Endometrium (tissue), 2 donors: ENCODE measurements at regions not wholly inside any gene's neighbourhood (a gene's known extent, or its start where the extent isn't known, plus 50 kb on each side); places are given as distances from the start of the nearest gene placed in this dataset.
A peak's percentile ranks its signal among the peaks of the same experiment; 100 is the strongest.

Experiments used
- FAIRE-seq: peaks from 2 replicates; lab custom pipeline; 2012; peaks lifted over from hg19 to GRCh38; lab: Jason Lieb, UNC
- donor health status: control.
- donor health status: control.

- FAIRE-seq = no peak
These were observed 170.9 kb upstream of the PDE3A start for GRCh38 chr12:20197411-20197810.

DNA sequence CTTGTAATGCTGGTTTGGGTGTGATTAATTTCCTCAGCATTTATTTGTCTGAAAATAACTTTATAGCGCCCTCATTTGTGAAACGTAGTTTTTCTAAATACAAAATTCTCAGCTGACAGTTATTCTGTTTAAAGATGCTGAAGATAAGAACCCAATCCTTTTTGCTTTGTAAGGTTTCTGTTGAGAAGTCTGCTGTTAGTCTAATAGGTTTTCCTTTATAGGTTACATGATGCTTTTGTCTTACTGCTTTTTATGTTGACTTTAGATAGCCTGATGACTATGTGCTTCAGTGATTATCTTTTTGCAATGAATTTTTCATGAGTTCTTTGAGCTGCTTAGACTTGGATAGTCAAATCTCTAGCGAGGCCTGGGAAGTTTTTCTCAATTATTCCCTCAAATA is 168.6 kb upstream of the PDE3A start:
- FAIRE-seq = no peak

GRCh38 chr12:20201733-20202132 is 166.6 kb upstream of the PDE3A start:
- no peak for FAIRE-seq

- no peak for FAIRE-seq
These were observed 162.5 kb upstream of the PDE3A start for GRCh38 chr12:20205854-20206253.

DNA sequence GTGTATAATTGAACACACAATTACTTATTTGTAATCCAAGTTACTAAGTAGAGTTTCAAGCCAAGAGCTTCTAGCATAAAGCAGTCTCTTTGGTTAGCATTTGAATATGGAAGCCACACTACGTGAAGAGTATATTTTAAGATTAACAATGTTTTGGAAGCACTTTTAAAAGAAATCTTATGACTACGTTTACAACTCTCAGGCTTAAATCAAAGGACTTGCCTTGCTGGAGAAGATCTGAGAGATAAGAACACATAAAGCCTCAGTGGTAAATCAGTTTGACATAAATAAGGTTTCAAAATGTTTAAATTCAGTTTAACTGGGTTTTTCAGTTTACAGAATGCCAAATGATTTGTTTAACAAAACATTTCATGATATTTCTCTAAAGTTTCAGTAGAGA is 161.9 kb upstream of the PDE3A start:
- FAIRE-seq = no peak

DNA sequence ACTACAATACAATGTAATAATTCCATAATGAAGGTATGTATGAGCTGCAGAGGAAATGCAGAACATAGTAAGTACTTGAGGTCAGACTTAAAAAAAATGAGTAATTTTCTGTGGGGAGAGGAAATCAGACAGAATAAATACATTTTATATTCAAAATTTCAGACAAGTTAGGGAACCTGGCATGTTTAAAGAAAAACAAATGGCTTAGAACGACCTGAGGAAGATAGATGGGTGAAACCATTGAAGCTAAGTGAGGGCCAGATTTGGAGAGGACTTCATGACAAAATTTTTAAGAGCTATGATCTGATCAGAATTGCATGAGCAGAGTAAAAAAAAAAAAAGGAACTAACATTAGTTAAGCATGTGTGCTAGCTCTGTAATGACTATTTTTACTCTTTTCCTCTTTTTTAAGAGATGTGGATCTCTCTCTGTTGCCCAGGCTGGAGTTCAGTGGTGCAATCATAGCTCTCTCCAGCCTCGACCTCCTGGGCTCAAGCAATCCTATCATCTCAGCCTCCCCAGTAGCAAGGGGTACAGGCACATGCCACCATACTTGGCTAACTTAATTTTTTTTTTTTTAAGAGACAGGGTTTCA is 157.6 kb upstream of the PDE3A start:
- no peak for FAIRE-seq

DNA sequence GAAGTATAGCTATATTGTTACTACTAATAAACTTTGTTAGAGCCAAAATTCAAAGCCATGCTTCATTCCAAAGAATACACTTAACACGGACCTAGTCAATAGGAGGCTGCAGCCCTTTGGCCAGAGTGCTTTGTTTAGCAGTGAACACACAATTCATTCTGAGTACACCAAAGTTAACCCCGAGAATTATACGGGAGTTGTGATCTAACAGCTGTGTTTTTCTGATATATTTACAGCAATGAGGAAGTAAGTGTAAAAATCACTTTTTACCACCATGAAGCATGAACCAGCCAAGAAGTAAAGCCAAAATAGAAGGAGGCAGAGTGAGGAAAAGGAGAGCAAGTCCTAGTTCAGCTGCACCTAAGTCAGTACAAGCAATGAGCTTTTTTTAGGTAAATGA is 156.8 kb upstream of the PDE3A start:
- no peak for FAIRE-seq

DNA sequence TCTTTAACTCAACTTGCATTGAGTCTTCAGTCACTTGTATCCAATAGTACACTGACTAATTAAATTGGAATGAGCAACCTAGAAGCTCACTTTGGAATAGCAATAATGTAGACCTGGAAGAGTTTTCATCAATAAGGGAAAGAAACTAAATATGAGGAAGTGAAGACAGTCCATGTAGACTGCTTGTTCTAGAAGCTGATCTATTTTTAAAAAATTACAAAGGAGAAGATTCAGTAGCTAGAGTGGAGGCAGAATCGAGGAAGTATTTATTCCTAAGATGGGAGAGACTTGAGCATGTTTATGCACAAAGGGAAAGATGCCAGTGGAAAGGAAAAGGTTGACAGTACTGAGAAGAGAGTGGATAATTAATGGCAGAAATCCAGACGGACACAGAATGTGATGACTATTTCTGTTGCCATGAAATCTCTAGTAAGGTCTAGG is 156.3 kb upstream of the PDE3A start:
- no peak for FAIRE-seq

- peak; percentile 94 for FAIRE-seq
These were observed 155.4 kb upstream of the PDE3A start for GRCh38 chr12:20212658-20213555.

GRCh38 chr12:20213723-20214625 is 154.4 kb upstream of the PDE3A start:
- FAIRE-seq = peak; percentile 4

DNA sequence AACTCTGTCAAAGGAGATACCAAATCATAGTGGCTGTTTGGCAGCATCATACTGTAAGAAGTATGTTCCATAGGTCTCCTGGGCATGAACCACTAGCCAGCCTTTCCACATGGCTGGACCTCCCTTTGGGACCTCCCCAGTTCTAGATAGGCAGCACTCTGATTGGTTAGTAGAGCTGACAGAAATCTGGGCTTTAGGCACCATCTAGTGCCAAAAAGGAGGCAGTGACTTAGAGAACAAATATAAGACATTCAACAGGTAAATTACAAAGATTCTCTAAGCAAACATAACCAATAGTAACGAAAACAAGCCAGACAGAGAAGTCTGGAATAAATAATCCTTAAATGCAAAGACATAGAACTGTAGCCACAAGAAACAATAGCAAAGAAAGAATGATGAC is 148.0 kb upstream of the PDE3A start:
- FAIRE-seq = no peak

DNA sequence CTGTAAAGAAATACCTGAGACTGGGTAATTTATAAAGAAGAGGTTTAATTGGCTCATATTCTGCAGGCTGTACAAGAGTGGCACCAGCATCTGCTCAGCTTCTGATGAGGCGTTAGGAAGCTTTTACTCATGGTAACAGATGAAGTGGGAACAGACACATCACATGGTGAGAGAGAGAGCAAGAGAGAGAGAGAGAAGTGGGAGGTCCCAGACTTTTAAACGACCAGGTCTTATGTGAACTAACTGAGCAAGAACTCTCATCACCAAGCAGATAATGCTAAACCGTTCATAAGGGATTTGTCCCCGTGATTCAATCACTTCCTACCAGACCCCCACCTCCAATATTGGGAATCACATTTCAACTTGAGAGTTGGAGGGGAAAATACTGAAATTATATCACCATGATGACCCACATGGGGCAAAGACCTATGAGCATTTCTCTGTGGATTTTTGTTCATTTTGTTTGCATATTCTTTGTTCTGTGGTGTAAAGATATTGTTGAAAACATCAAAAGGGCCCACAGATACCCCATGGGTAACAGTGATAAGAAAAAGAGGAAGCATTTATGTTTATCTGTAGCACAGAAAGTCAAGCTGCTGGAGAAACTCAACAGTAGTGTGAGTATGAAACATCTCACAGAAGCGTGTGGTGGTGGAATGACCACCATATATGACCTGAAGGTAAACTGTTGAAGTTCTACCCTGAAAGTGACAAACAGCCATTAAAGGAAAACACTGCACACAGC is 135.2 kb upstream of the PDE3A start:
- no peak for FAIRE-seq

DNA sequence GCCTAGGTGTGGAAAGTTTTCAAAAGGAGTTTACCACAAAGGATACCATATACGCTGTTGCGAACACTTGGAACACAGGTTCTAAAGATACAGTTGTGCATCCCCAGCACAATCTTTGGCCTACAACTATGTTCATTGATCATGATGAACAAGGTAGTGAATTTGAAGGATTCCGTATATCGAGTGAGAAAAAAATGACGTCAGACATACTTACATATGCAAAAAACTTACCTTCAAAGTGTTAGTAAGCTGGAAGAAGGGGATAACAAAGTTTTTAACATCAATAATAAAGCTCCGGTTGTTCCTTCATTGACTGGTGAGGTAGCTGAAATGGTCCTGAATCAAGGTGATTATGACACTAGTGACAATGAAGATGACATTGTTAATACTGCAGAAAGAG is 133.9 kb upstream of the PDE3A start:
- FAIRE-seq = no peak

GRCh38 chr12:20237091-20237490 is 131.2 kb upstream of the PDE3A start:
- FAIRE-seq = no peak

DNA sequence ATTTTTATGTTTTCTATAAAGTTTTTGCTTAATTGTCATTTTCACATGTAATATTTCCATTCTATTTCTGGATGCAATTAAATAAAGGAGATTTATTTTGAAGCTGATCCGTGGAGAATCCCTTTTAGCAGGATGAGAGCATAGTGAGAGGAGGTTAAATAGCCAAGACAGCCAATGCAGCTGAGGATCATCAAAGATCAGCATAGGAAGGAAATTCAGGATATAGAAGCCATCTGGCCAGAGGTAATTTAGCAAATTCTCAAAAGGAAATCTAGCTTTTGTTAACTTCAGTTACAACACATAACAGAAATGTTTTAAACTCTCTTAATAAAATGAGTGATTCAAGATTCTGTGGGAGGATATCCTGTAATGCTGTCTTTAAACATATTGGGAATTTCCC is 122.8 kb upstream of the PDE3A start:
- no peak for FAIRE-seq

DNA sequence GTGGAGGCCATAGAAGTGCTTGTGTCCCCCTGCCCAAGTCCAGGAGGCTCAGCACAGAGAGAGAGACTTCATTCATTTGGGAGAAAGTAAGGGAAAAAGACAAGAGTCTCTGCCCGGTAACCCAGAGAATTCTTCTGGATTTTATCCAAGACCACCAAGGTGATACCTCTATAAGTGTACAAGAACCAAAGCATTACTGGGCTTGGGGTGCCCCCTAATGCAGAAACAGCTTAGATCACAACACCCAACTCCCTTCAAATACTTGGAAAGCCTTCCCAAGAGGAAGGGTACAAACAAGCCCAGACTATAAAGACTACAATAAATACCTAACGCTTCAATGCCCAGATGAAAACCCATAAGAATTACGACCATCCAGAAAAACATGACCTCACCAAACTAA is 119.7 kb upstream of the PDE3A start:
- no peak for FAIRE-seq

DNA sequence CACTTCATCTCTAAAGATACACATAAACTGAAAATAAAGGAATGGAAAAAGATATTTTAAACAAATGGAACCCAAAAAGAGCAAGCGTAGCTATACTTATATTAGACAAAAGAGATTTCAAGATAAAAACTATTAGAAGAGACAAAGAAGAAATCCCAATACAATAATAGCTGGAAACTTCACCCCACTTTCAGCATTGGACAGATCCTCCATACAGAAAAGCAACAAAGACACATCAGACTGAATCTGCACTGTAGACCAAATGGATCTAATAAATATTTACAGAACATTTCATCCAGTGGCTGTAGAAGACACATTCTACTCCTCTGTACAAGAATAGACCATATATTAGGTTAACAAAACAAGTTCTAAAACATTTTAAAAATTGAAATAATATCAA is 117.6 kb upstream of the PDE3A start:
- no peak for FAIRE-seq

DNA sequence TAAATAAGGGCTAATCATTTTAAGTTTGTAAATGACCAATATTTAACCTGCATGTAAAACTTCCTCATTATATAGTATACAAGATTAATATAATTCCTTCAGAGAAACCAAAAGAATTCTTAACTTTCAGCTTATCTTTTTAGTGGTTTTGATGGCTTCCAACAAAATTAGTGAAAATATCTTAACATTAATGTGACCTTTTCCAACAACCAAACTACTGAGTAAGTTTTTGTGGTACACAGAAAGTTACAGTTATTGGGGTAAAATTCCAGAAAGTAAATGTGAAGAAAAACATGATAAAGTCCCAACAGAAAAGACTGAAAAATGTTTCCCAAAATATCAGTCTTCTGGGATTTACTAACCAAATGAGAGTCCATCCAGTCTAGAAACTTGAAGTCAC is 111.0 kb upstream of the PDE3A start:
- FAIRE-seq = no peak

- no peak for FAIRE-seq
These were observed 108.6 kb upstream of the PDE3A start for GRCh38 chr12:20259786-20260185.

DNA sequence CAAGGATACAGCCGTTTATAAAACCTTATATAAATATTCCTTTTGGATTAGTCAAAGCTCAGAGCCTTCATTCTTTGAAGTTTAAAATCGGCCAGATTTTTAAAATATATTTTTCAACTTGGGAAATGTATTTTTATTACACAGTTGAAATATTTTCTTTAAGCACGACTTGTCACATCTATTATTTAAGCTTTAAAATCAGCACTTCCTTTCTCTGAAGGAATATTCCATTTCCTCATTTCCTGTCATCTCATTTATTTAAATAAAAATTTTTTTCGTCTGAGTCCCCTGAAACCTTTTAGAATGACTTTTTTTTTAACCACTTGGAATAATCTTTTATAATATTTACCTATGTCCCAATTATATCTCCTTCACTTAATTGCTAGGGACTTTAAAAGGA is 107.5 kb upstream of the PDE3A start:
- FAIRE-seq = no peak

DNA sequence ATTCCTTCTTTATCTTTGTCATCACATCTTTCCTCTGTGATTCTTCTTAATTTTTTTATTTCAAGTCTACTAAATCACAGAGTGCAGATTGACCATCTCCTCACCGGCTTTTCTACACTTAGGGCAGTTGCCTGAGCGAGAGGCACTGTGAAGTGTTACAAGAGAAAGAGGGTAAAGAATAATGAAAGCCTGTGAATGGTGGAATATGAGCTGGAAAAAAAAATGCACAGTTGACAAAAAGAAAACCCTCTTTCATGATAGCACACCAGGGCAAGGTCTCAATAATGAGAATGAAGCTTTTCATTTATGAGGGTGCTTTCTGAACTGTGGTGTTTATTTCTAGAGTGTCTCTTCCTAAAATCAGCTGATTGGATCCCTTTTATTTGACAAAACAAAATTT is 106.2 kb upstream of the PDE3A start:
- FAIRE-seq = no peak

GRCh38 chr12:20264026-20264425 is 104.3 kb upstream of the PDE3A start:
- no peak for FAIRE-seq
